ENCODE measurements at regions not wholly inside any gene's neighbourhood (a gene's known extent, or its start where the extent isn't known, plus 50 kb on each side); places are given as distances from the start of the nearest gene placed in this dataset.

GRCh38 chr1:214823311-214824117 is 220.5 kb downstream of the CENPF start:
- DNase-seq (ENCODE audit: low read depth in 2 of 2): no peak

DNA sequence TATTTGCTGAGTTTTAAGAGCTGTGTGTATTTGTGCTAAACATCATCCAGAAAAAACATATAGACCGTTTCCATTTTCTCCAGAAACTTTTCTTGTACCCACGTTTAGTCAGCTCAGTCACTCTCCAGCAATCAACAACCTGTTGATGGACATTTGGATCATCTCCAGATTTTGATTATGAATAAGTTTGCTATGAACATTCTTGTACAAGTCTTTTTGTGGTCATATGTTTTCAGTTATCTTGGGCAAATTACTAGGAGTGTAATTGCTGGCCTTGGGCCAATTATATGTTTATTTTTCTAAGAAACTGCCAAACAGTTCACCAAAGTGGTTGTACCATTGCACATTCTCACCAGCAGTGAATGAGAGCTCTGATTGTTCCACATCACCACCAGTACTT is 221.8 kb downstream of the CENPF start:
- DNase-seq (ENCODE audit: low read depth in 2 of 2): no peak

DNA sequence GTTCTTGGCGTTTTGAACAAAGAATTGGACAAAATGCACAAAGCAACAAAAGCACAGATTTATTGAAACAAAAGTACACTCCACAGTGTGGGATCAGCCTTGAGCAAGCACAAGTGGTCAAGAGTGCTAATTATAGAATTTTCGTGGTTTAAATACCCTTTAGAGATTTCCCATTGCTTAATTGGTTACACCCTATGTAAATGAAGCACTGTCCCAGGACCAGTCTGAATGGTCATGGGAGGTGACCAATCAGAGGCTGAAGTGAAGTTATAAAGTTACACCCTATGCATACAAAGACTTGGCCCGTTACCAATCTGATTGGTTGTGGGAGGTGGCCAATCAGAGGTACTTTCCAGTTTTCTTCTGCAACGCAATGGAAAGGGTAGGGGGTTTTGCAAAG is 223.6 kb downstream of the CENPF start:
- no peak for DNase-seq (ENCODE audit: low read depth in 2 of 2)

DNA sequence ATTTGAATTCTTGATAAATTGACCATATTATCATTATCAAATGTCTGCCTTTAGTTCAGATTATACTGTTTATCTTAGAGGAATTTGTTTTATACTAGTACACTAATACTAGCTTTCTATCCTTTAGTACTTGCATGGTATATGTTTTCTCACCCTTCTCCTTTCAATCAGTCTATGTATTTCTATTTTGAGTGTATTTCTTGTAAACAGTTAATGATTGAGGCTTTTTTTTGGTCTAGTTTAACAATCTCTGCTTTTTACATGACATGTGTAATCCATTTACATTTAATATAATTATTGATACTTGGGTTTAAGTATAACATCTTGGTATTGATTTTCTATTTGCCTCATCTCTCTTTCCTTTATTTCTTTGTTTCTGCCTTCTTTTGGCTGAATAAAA is 224.9 kb downstream of the CENPF start:
- no peak for DNase-seq (ENCODE audit: low read depth in 2 of 2)

DNA sequence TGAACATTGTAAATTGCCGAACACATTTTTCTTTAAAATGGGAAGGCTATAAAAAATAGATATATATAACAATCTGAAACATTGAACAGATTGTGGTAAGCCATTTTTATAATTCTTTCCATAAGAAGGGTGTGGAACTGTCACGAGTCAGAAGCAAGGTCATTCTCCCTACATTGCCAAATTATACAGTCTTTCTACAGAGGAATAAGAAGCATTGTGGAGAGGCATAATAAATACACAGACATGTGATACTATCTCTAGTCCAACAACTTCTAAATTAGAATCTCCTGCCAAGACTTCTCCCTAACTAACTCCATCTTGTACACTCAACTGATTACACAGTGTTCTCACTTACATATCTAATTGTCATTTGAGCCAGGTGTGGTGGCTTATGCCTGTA is 227.9 kb downstream of the CENPF start:
- no peak for DNase-seq (ENCODE audit: low read depth in 2 of 2)

DNA sequence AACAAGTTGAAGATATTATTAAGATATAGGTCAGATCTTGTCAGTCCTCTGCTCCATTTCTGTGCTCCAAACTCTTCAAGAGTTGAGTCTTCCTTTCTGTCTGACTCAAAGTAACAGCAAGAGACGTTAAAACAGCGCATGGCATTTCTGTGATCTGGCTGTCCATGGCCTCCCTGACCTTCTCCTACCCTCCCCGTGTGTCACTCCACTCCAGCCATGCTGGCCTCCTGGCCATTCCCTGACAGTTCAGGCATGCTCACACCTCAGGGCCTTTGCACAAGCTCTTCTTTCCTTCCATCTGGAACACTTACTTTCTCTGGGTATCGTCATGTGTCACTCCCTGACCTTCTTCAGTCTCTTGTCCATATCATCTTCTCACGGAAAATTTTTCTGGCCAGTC is 229.0 kb downstream of the CENPF start:
- DNase-seq (ENCODE audit: low read depth in 2 of 2): no peak

DNA sequence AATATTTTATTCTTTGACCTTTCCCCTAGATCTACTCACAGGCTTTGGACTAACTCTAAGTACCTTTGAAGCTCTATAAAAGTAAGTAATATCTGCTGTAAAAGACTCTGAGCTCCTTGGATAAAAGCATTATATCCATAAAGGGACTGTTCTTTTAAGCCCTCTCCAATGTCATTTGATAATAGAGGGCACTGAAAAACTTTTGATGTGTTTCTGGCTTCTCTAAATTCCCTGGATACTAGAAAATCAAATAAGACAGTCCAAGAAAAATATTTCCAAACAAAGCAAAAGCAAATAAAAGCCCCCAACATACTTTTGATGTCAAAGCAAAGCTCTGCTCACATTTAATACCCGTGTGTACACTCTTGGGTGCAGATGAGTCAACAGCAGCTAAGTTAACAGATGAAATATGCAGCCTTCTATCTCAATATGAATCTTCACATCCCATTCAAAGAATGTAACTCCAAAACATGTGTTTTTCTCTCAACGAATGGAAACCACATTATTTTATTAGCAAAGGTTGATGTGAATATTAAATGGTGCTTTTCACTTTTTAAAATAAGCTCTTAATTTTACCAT is 230.3 kb downstream of the CENPF start:
- DNase-seq (ENCODE audit: low read depth in 2 of 2): no peak

DNA sequence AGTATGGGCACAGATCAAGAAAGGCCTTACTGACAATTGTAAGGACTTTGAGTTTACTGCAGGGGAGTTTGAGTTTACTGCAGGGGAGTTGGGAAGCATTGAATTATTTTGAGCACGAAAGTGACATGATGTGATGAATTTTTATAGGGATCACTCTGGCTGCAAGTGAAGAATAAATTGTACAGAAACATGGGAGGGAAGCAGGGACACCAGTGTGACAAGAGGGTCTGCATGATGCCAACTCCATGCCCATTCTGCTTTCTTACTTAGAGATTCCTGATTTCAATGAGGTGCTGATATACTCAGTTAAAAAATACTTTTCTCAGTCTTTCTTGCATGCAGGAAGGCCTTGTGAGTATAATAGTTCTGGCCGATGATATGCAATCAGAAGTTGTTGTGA is 234.4 kb downstream of the CENPF start:
- DNase-seq (ENCODE audit: low read depth in 2 of 2): no peak

GRCh38 chr1:214838351-214838750 is 235.4 kb downstream of the CENPF start:
- DNase-seq (ENCODE audit: low read depth in 2 of 2): no peak

DNA sequence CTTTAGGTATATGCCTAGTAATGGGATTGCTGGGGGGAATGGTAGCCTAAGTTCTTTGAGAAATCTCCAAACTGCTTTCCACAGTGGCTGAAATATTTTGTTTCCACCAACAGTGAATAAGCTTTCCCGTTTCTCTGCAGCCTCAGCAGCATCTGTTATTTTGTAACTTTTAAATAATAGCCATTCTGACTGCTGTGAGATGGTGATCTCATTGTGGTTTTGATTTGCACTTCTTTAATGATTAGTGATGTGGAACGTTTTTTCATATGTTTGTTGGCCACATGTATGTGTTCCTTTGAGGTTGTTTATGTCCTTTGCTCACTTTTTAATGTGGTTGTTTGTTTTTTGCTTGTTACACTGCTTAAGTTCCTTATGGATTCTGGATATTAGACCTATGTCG is 237.4 kb downstream of the CENPF start:
- no peak for DNase-seq (ENCODE audit: low read depth in 2 of 2)

DNA sequence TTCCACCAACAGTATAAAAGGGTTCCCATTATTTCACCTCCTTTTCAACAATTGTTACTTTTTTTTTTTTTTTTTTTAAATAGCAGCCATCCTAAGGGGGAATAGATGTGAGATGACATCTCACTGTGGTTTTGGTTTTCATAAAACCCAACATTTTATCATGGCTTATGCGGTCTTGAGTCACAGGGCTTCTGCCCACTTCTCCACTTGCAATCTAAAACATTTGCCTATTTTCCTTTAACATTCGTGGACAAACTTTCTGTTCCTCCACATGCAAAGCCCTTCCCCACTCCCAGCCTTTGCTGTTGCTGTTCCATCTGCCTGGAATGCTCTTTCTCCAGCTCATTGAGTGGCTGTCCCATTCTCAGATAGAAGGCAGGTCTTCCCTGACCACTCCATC is 239.7 kb upstream of the KCNK2 start:
- no peak for DNase-seq (ENCODE audit: low read depth in 2 of 2)

GRCh38 chr1:214843281-214843680 is 239.3 kb upstream of the KCNK2 start:
- no peak for DNase-seq (ENCODE audit: low read depth in 2 of 2)

- DNase-seq (ENCODE audit: low read depth in 2 of 2): no peak
These were observed 238.2 kb upstream of the KCNK2 start for GRCh38 chr1:214844319-214844718.

DNA sequence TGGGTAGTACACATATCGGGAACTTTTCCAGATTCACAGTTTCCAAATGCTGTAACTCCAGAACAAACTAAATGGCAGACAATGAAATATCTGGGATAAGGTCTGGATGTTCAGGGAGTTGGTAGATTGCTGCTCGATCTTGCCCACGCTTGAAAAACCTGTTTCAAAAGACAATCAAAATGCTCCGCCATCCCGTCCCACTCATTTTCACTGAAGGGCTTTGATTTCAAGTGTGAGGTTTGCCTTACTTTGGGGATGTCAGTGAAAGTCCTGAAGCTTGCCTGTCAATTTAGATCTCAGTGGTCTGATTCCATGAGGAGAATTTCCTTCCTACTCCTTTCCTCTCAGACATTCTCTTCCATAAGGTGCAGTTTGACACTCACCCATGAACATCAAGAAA is 236.3 kb upstream of the KCNK2 start:
- DNase-seq (ENCODE audit: low read depth in 2 of 2): no peak

- DNase-seq (ENCODE audit: low read depth in 2 of 2): no peak
These were observed 235.3 kb upstream of the KCNK2 start for GRCh38 chr1:214847071-214847810.

DNA sequence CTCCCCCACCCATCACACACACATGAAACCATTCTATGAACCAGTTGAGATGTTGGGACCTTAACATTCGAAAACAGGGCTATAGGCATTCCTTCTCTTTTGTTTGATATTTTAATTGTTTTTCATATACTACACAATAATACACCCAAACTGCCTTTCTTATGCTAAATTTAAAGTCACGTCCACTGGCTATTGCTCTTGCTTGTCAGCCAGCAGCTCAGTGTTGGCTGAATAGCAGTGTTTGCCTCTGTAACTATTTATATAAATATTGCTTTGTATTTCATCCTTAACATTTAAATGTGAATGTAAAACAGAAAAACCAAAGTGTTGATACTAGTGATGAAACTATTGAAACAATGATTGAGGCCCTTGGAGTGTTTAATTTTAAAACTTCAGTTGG is 234.4 kb upstream of the KCNK2 start:
- no peak for DNase-seq (ENCODE audit: low read depth in 2 of 2)

GRCh38 chr1:214850432-214851050 is 232.0 kb upstream of the KCNK2 start:
- no peak for DNase-seq (ENCODE audit: low read depth in 2 of 2)

GRCh38 chr1:214853340-214853739 is 229.2 kb upstream of the KCNK2 start:
- no peak for DNase-seq (ENCODE audit: low read depth in 2 of 2)

- no peak for DNase-seq (ENCODE audit: low read depth in 2 of 2)
These were observed 228.2 kb upstream of the KCNK2 start for GRCh38 chr1:214854126-214854875.

GRCh38 chr1:214856843-214857242 is 225.7 kb upstream of the KCNK2 start:
- no peak for DNase-seq (ENCODE audit: low read depth in 2 of 2)

DNA sequence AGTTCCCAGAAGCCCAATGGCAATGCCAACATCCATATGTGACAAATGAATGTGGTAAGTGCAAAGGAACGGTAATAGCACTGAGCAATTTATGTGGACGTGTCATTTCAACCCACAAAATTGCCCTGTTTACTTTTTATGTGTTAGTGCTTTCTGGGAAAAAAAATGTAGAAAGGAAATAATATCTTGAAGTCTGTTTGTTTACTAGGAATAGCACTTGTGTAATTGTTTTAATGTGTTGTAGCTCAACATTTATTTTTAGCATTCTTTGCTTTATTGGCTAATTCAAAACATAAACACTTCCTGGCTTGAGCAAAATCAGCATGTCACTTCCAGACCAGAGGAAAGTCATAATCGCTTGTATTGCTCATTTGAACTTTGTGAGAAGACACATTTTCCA is 224.8 kb upstream of the KCNK2 start:
- no peak for DNase-seq (ENCODE audit: low read depth in 2 of 2)

GRCh38 chr1:214859647-214860046 is 222.9 kb upstream of the KCNK2 start:
- DNase-seq (ENCODE audit: low read depth in 2 of 2): no peak

All from stimulated activated CD8-positive, alpha-beta memory T cell treated with anti-CD3 and anti-CD28 coated beads, Interleukin-2, amount 100 ng/mL, for 48 hours (primary cell).